Skeletal muscle tissue (tissue), 3 donors: ENCODE measurements at regions not wholly inside any gene's neighbourhood (a gene's known extent, or its start where the extent isn't known, plus 50 kb on each side); places are given as distances from the start of the nearest gene placed in this dataset.
A peak's percentile ranks its signal among the peaks of the same experiment; 100 is the strongest.

Experiments
- H3K27ac ChIP-seq: one replicate; pipeline ENCODE4 v1.7.0; 2013; ENCODE audit warnings: mild to moderate bottlenecking, low read depth, low read length, inconsistent platforms
- H3K27me3 ChIP-seq, 3 donors: one replicate each; pipeline ENCODE4 v1.7.0; 2013; ENCODE audit warnings: low read length in 3 of 3; ENCODE audit not compliant: control insufficient read depth in 3 of 3, insufficient read depth in 3 of 3
- H3K36me3 ChIP-seq, 3 donors: one replicate each; pipeline ENCODE4 v1.7.0; 2013; ENCODE audit warnings: low read length in 3 of 3; ENCODE audit not compliant: control insufficient read depth in 3 of 3, insufficient read depth in 3 of 3
- H3K4me1 ChIP-seq, 3 donors: one replicate each; pipeline ENCODE4 v1.7.0; 2013; ENCODE audit warnings: low read length in 3 of 3, mild to moderate bottlenecking in 3 of 3; ENCODE audit not compliant: control insufficient read depth in 3 of 3, insufficient read depth in 3 of 3
- H3K4me3 ChIP-seq, 3 donors: one replicate each; pipeline ENCODE4 v1.7.0; 2013; ENCODE audit warnings: low read length in 3 of 3
- H3K9ac ChIP-seq, 3 donors: one replicate each; pipeline ENCODE4 v1.7.0; 2013; ENCODE audit warnings: low read length in 3 of 3, mild to moderate bottlenecking in 3 of 3, moderate library complexity in 2 of 3, low read depth in 1 of 3
- H3K9me3 ChIP-seq, 3 donors: one replicate each; pipeline ENCODE4 v1.7.0; 2013; ENCODE audit warnings: low read length in 3 of 3; ENCODE audit not compliant: control insufficient read depth in 3 of 3
- donor health status: Osteomylitis.

DNA sequence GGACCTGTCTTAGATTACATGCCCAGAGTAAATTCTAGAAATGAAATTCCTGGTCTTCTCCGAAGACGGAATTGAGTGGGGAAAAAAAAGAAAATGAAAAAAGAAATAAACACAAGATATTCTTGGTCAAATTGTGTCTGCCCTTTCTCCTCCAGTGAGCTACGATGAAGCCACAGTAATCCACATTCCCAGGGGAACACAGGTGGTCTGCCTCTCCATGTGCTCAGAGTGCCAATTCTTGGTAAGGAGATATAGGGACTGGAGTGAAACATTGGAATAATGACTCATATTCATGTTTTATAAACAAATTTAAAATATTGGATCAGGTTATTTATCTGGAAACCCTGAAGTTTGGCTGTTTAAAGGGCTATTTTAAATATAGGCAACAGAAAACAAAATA lies 54.2 kb upstream of the MGST2 start:
- H3K27me3 ChIP-seq: no peaks in the 10 kb centered on the region
- no peak overlapping the region for H3K27ac ChIP-seq
- no peaks in the 10 kb centered on the region for H3K9me3 ChIP-seq
- peaks cover 0 to 1% (median 0%) of the 10 kb centered on the region in 3 donors for H3K4me1 ChIP-seq
- H3K9ac ChIP-seq: no peak overlapping the region
- H3K4me3 ChIP-seq: no peak overlapping the region
- no peaks in the 10 kb centered on the region for H3K36me3 ChIP-seq

DNA sequence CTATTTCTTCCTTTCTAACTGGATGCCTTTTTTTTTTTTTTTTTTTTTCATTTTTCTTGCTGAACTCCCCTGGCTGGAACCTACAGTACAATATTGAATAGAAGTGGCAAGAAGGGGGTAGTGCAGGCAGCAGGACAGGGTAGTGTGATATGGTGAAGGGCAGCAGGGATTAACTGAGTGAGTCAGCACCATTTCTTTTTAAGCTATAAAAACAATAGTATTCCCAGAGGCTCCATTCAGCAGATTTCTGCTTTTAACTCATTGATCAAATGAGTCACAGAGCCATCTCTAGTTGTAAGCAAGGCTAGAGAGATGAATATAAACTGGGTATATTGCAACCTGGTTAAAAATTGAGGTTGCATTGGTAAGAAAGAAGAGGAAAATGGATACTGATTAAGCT lies 53.6 kb upstream of the SETD7 start:
- Histone ChIP-seq H3K4me1 (peaks cover 0 to 2% (median 0%) of the 10 kb centered on the region in 3 donors), H3K9me3 (no peaks in the 10 kb centered on the region), H3K4me3 (no peak overlapping the region), H3K9ac (no peak overlapping the region), H3K27me3 (no peaks in the 10 kb centered on the region), H3K27ac (no peak overlapping the region), H3K36me3 (no peaks in the 10 kb centered on the region)

DNA sequence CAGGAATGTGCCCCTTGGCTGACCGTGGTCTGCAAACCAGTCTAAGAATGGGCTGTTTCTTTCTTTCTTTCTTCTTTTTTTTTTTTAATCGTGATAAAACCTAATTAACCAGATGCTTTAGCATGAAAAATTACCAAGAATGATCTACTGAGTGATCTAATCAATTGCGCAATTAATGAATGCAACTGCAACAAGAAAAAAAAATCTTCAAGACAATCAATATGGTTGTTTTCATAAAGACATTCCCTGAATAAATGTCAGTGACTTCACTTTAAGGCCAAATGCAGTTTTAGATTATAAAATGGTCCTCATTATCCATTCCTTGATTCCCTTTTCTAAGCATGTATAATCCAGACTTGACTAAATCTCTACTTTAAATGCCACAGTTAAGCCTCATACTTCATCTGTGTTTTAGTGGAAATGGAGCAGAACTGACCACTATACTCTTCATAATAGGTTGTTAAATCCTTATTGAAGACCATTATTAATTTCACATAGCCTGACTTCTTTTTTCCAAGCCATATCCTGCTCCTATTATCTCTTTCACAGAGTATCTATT lies 51.6 kb upstream of the SETD7 start:
- Histone ChIP-seq H3K27ac (no peak overlapping the region), H3K27me3 (no peaks in the 10 kb centered on the region), H3K36me3 (no peaks in the 10 kb centered on the region), H3K9me3 (no peaks in the 10 kb centered on the region), H3K9ac (no peak overlapping the region), H3K4me3 (peak overlapping the region in 1 of 3 donors; percentile 68), H3K4me1 (peaks cover 0 to 2% (median 0%) of the 10 kb centered on the region in 3 donors)

DNA sequence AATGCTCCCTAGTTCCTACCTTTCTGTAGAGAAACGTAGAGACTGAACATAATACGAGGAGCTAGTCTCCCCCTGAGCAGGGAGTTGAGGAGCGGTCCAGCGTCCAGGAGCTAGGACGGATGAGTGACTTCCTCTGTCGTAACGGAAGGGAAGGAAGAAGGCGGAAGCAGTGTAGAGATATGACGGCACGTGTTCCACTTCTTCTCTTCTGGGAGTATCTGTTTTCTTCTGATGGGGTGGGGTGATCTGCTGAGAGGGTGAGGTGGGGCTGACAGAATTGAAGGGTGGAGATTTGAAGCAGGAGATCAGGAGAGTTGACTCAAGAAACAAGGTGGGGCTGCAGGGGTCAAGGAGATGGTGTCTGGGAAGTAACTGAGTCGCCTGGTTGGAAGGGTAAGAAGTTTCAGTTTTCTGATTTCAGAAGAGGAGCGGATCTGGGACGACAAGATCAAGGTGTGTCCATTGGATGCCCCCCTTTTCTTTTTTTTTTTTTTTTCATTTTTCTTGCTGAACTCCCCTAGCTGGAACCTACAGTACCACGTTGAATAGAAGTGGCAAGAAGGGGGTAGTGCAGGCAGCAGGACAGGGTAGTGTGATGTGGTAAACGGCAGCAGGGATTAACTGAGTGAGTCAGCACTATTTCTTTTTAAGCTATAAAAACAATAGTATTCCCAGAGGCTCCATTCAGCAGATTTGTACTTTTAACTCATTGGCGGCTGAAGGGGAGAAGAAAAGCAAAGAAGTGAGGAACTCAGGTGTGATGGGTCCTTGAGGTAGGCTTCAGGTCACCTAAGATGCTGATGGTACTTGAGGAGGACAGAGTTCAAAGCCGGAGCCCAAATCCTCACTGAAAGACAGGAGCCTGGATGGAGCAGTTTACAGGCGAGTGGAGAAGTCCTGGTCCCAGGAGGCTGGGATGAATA lies 50.8 kb upstream of the SETD7 start:
- Histone ChIP-seq H3K27me3 (no peaks in the 10 kb centered on the region), H3K27ac (no peak overlapping the region), H3K4me3 (peak overlapping the region; percentile 42 to 68 (median 49)), H3K9ac (no peak overlapping the region), H3K4me1 (peaks cover 0 to 2% (median 0%) of the 10 kb centered on the region in 3 donors), H3K9me3 (no peaks in the 10 kb centered on the region), H3K36me3 (no peaks in the 10 kb centered on the region)

DNA sequence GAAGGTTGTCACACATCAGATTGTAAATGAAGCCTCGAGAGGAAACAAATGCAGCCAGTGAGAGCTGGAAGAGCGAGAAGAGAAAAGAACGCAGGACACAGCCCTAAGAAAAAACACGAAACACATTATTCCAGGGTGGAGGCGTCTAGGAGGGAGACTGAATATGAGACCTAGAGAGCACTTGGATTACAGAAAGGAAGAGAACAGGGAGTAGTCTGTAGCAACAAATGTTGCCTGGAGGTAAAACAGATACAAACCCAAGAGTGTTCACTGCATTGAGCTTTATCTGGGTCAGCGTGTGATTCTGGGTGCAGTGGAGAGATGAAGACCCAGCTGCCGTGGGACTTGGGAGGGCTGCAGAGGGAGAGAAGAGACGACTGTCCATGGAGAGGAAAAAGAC lies 50.1 kb upstream of the SETD7 start:
- Histone ChIP-seq H3K27ac (no peak overlapping the region), H3K36me3 (no peaks in the 10 kb centered on the region), H3K4me1 (peaks cover 0 to 2% (median 0%) of the 10 kb centered on the region in 3 donors), H3K9me3 (no peaks in the 10 kb centered on the region), H3K27me3 (no peaks in the 10 kb centered on the region), H3K4me3 (peak overlapping the region in 2 of 3 donors; percentile 36 to 68), H3K9ac (no peak overlapping the region)
